ENCODE measurements at regions not wholly inside any gene's neighbourhood (a gene's known extent, or its start where the extent isn't known, plus 50 kb on each side); places are given as distances from the start of the nearest gene placed in this dataset.

GRCh38 chr20:24124951-24125650, 136.5 kb upstream of the GGTLC1 start:
- DNase-seq (ENCODE audit: low spot score), result no peak
- intact Hi-C loops (cut with DNase I), result no loop called here

GRCh38 chr20:24124003-24124402, 135.4 kb upstream of the GGTLC1 start:
- intact Hi-C loops (cut with DNase I), result no loop called here
- DNase-seq (ENCODE audit: low spot score), result no peak

- DNase-seq (ENCODE audit: low spot score), result no peak
- intact Hi-C loops (cut with DNase I), result no loop called here
These were observed 130.0 kb upstream of the GGTLC1 start for GRCh38 chr20:24118441-24119175.

GRCh38 chr20:24118034-24118433, 129.5 kb upstream of the GGTLC1 start:
- DNase-seq (ENCODE audit: low spot score), result no peak
- intact Hi-C loops (cut with DNase I), result no loop called here

- DNase-seq (ENCODE audit: low spot score), result no peak
- intact Hi-C loops (cut with DNase I), result no loop called here
These were observed 128.8 kb upstream of the GGTLC1 start for GRCh38 chr20:24117383-24117782.

GRCh38 chr20:24116611-24117010, 128.0 kb upstream of the GGTLC1 start:
- intact Hi-C loops (cut with DNase I), result no loop called here
- no peak for DNase-seq (ENCODE audit: low spot score)

GRCh38 chr20:24112360-24112759, 123.8 kb upstream of the GGTLC1 start:
- no peak for DNase-seq (ENCODE audit: low spot score)
- intact Hi-C loops (cut with DNase I), result no loop called here

- no peak for DNase-seq (ENCODE audit: low spot score)
- intact Hi-C loops (cut with DNase I), result no loop called here
These were observed 123.3 kb upstream of the GGTLC1 start for GRCh38 chr20:24111858-24112257.

- no peak for DNase-seq (ENCODE audit: low spot score)
- intact Hi-C loops (cut with DNase I), result no loop called here
These were observed 121.0 kb upstream of the GGTLC1 start for GRCh38 chr20:24109537-24109936.

GRCh38 chr20:24109008-24109407, 120.4 kb upstream of the GGTLC1 start:
- no peak for DNase-seq (ENCODE audit: low spot score)
- intact Hi-C loops (cut with DNase I), result no loop called here

- intact Hi-C loops (cut with DNase I), result no loop called here
- no peak for DNase-seq (ENCODE audit: low spot score)
These were observed 120.0 kb upstream of the GGTLC1 start for GRCh38 chr20:24108581-24108980.

GRCh38 chr20:24106801-24107445, 118.3 kb upstream of the GGTLC1 start:
- DNase-seq (ENCODE audit: low spot score), result no peak
- intact Hi-C loops (cut with DNase I), result no loop called here

- intact Hi-C loops (cut with DNase I), result no loop called here
- DNase-seq (ENCODE audit: low spot score), result no peak
These were observed 117.7 kb upstream of the GGTLC1 start for GRCh38 chr20:24106150-24106800.

- intact Hi-C loops (cut with DNase I), result no loop called here
These were observed 114.3 kb upstream of the GGTLC1 start for GRCh38 chr20:24102749-24103333.

GRCh38 chr20:24102290-24102689, 113.7 kb upstream of the GGTLC1 start:
- no peak for DNase-seq (ENCODE audit: low spot score)
- intact Hi-C loops (cut with DNase I), result no loop called here

More at GRCh38 chr20:24102749-24103333, 114.3 kb upstream of the GGTLC1 start:
- DNase-seq (ENCODE audit: low spot score), result no peak

- intact Hi-C loops (cut with DNase I), result no loop called here
- no peak for DNase-seq (ENCODE audit: low spot score)
These were observed 111.9 kb upstream of the GGTLC1 start for GRCh38 chr20:24100370-24101011.

GRCh38 chr20:24098886-24099285, 110.3 kb upstream of the GGTLC1 start:
- DNase-seq (ENCODE audit: low spot score), result no peak
- intact Hi-C loops (cut with DNase I), result no loop called here

GRCh38 chr20:24097506-24098245, 109.1 kb upstream of the GGTLC1 start:
- DNase-seq (ENCODE audit: low spot score), result no peak
- intact Hi-C loops (cut with DNase I), result no loop called here
